NCI-H2171 (cell line): ENCODE measurements at regions not wholly inside any gene's neighbourhood (a gene's known extent, or its start where the extent isn't known, plus 50 kb on each side); places are given as distances from the start of the nearest gene placed in this dataset.

ENCODE experiments used
- DNase-seq: peaks from one replicate; lab custom pipeline; 2025; lab: John Stamatoyannopoulos, UW

DNA sequence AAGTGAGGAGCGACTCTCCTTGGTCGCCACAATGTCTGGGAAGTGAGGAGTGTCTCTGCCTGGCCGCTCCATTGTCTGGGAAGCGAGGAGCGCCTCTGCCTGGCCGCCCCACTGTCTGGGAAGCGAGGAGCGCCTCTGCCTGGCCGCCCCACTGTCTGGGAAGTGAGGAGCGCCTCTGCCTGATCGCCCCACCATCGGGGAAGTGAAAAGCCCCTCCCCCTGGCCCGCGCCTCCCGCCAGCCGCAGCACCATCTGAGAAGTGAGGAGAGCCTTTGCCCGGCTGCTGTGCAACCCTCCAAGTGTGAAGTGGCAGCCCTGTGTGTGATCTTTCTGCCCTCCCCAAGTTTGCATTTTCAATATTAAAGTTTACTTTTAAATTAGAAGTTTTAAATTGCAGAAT, 95.0 kb upstream of the PPP2R5A start:
- no peak for DNase-seq

DNA sequence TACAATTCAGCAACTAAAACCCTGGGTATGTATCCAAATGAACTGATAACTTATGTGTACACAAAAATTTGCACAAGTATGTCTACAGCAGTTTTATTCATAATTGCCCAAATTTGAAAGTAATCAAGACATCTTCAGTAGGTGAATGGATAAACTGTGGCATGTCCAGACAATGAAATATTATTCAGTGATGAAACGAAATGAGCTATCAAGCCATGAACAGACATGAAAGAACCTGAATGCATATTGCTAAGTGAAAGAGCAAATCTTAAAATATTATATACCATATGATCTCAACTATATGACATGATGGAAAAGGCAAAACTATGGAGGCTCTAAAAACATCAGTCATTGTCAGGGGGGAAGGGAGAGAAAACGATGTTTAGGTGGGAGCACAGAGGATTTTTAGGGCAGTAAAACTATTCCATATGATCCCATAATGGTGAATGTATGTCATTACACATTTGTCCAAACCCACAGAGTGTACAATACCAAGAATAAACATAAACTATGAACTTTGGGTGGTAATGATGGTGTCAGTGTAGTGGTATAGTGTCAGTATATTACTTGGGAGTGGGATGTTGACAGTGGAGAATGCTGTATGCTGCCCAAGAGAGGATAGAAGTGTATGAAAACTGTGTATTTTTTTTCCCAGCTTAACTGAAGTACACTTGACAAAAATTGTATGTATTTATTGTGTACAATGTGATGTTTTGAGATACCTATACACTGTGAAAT, 92.8 kb upstream of the PPP2R5A start:
- DNase-seq: no peak

DNA sequence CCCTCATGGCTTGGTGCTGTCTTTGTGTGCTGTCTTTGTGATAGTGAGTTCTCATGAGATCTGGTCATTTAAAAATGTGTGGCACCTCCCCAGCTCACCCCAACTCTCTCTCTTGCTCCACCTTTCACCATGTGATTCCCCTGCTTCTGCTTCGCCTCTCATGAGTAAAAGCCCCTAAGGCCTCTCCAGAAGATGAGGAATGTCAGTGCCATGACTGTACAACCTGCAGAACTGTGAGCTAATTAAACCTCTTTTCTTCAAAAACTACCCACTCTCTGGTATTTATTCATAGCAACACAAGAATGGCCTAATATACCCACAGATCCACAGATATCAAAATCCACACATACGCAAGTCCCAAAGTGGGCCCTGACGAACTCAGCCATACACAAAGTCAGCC, 88.9 kb upstream of the PPP2R5A start:
- DNase-seq: no peak

DNA sequence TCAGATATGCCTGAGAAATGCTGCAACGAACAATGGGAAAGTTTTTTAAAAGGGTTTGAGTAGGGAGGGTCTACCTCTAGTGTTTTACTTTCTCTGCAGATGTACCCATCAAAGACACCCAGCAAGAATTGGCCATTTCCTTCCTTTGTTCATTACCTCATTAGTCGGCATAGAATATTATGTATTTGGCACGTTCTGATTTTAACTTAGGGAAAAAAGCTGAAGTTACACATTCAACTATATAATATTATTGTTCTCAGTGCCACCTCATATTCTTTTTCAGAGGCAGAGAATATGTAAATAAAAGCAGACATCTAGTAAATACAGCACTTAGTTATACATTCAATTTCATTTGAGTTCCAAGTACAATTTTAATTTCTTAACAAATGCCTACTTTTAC, 83.7 kb upstream of the PPP2R5A start:
- no peak for DNase-seq

DNA sequence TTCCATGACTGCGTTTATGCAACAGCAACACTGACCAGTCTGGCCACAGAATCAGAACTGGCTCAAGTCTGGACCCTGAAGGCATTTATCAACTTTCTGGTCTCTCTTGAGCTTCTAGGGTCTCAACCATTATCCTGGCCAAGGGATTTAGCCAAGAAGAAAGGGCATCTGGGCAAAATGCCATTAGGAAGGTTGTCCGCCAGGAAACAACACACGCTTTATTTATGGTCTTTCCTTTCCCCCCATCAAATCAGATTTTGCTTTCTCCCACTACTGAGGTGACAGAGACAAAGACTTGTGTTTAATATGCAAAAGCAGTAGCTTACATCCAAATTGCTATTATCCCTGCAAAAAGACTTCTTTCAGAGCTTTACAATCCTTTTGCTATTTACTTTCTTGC, 81.6 kb upstream of the PPP2R5A start:
- DNase-seq: no peak

DNA sequence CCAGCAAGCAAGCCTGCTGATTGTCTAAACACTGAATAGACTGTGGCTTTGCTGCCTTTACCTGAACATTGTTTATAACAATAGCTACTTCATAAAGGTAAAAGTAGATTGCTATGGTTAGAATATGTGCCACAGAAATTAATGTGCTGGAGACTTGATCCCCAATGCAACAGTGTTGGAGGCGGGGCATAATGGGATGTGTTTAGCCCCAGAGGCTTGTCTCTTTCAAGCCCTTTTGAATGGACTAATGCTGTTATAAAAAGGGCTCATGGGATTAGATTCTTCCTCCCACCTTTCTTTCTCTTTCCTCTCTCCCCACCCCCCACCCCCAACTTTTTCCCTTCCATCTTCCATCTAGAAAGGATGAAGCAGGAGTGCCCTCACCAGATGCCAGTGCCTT, 80.2 kb upstream of the PPP2R5A start:
- no peak for DNase-seq

DNA sequence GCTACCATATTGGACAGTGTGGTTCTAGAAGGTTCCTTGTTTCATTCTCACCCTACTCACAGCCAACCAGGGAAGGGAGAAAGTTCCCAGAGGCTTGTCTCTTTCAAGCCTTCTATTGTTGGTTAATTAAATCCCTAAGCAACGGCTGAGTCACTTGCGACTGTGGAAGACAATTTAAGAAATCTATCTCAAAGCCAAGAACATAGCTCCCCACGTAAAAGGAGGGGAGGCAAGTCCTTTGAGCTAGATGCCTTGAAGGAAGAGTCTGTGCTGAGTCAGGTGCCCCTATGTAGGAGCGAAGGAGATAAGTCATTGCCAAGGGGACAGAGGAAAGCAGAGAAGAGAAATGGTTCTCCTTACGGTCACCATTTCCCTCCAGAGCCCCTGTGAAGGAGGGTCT, 79.4 kb upstream of the PPP2R5A start:
- no peak for DNase-seq

DNA sequence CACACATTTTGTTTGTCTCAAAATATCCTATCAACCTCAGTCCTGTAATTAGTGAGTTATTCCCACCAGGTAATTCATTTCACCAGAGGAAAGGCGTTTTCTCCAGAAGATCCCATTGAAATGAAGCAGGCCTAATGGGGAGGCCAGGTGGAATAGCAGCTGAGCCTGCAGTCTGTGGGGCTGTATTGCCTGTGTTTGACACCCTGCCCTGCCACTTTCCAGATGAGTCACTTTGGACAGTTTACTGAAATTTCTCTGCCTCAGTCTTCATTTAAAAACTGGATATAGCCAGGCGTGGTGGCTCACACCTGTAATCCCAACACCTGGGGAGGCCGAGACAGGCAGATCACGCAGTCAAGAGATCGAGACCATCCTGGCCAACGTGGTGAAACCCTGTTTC, 78.1 kb upstream of the PPP2R5A start:
- DNase-seq: no peak

DNA sequence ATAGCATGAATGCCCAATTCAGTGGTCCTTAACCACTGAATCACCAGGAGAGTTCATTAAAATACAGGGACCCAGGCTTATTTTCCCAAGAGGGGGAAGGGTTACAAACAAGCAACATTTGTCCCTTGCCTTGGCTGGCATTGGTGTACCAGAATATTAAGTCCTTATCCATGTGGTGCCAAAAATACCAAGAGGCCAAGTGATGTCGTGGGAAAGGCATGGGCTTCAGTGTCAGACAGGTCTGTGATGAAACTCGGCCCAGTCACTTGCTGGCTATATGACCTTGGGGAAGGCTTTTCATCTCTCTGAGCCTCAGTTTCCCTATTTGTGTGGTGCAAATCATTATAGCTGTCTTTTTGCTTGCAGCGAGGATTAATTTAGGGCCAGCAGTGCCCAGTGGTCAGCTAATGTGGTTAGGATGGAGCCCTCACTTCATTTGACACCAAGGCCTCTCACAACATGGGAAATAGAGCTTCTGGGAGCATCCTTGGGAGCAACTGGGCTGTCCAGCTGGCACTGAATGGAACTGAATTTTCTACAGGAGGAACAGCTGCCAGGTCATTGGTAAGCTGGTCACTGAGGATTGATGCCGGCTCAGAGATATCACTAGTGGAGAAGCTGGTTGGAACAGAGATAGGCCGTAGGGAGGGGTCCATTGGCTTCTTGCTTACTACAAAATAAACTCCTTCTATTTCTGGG, 77.2 kb upstream of the PPP2R5A start:
- DNase-seq: no peak

DNA sequence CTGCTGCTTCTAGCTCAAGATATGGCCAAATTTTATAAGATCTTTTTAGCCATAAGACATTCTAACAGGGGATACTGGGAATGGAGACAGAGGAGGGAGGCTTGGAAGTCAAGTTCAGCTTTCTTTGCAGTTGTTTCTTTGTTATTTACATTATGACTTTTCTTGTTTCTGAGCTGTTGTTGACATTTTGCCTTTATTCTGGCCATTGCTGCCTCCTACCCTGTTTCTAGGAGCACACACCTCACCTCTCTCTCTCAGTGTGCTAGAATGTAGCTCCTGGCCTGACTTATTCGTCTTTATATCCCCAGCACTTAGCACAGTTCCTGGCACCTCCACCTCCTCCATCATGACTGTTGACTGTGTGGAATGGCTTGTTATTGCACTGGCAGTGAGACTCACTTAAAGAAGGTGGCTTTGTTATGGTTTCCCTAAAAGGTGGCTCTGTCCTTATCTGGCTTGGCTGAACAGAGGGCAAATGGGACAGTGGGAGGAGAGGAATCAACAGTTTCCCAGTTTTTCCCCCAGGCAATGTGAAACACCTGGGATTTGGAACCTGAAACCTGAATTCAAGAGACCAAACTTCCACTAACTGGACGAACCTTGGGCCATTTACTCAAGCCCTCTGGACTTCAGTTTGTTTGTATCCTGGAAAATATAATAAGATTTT, 76.1 kb upstream of the PPP2R5A start:
- DNase-seq: no peak

DNA sequence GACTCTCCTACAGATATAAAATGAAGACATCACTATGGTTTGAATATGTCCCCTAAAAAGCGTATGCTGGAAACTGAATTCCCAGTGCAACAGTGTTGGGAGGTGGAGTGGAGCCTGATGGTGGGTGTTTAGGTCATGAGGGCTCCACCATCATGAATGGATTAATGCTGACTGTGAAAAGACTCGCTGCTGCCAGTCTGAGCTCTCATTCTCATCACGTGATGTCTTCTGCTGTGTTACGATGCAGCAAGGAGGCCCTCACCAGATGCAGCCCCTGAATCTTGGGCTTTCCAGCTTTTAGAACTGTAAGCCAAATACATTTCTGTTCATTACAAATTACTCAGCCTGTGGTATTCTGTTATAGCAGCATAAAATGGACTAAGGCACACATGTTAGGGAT, 73.8 kb upstream of the PPP2R5A start:
- DNase-seq: no peak

DNA sequence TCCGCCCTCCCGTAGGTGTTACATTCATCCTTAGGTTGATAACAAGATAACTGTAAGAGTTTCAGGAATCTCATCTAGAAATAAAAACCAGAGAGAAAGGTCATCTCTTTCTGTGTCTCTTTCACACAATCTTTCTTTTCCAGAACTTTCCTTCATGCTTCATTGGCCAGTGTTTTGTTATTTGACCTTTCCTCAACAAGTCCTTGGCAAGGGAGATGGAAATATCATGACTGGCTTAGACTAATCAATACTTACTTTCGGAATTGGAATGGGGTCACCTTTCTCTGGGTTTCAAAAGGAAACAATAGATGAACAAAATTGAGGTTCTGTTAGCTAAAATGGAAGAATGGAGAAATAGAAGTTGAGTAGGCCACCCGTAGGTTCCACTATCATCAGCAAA, 72.9 kb upstream of the PPP2R5A start:
- no peak for DNase-seq

DNA sequence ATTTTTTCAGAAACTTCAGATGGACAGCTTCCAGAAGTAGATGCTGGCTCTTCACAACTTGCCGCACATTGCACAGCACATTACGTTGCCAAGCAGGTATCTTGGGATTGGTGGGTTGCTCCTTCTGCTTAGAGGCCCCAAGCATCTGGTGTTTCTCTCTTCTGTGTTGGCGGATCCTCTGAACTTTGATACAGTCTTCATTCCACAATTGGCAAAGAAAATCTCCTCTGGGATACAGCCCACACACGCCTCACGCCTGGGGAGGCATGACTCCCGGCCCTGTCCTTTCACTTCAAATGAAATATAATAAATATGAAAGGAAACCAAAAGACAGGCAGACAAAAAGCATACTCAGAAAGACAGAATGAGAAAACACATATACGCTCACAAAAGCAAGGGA, 72.3 kb upstream of the PPP2R5A start:
- DNase-seq: no peak

DNA sequence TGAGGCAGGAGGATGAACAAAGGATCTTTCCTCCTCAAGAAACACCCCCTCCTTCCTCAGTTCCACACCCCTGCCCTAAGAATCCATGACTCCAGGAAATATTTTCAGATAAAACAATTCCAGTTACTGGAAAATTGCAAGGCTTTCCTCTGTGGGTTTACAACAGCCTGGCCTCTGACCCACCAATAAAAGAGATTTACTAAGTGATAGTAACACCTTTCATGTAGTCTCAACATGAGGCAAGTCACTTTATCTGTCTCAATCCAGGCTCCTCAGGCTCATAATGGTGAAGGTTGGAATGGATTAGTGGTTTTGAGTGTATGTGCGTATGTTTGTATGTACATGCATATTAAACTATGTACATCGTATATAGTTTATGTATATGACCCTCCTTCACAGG, 71.4 kb upstream of the PPP2R5A start:
- no peak for DNase-seq

DNA sequence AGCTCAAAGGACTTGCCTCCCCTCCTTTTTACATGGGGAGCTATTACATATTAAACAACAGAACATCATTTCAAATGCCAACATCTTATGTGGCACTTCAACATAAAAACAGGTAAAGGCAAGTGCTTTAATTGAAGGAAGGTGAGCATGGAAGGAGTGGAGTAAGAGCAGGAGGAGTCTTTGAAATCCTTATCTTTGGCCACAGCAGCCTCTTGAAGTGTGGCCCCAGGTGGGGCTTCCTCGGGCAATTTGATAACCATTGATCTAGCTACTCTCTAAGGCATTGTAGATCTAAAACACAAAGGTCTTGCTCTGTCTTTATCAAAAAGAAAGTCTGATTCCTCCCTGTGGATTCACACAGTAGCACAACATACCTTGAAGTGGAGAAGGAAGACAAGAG, 70.9 kb upstream of the PPP2R5A start:
- no peak for DNase-seq

DNA sequence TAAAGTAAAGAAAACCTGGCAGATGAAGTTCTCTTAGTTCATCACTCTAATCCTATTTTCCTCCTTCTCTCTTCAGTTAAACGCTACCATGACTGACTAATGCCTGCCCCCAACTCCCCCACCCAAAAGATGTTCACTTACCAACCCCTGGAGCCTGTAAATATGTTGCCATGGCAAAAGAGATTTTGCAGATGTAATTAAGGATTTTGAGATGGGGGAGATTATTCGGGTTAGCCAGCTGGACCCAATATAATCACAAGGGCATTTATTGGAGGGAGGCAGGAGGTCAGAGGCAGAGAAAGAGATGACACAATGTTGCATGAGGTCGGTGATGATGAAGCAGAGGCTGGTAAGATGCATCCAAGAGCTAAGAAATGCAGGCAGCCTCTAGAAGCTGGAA, 69.3 kb upstream of the PPP2R5A start:
- no peak for DNase-seq

DNA sequence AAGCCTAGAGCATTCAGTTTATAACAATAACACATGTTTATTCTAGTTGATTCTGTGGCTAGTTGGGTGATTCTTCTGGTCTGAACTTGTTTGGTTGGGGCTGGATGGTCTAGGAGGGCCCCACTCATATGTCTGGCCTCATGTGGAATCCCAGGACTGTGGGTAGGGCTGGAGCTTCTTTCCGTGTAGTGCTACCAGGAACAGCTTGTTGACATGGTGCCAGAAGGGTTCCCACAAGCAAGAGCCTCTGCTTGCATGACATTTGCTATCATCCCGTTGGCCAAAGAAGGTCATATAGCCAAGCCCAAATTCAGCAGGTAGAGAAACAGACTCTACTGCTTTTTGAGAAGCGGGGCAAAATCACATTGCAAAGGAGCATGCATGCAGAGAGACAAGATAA, 67.6 kb upstream of the PPP2R5A start:
- no peak for DNase-seq

DNA sequence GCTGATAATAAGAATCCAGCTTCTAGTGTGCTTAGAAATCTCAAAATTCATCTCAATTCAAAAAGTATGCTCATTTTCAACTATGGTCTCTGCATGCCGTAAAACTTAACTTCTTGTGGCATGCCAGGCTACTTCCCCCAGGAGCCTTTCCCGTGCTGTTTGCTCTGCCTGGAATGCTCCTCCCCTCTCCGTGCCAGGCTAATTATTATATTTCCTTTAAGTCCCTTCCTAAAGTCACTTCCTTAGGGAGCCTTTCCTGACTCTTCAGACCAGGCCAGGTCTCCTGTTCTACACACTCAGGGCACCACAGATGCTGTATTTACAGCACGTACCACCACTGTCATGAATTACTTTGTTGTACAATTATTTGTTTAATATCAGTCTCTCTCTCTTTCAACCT, 67.1 kb upstream of the PPP2R5A start:
- DNase-seq: no peak

DNA sequence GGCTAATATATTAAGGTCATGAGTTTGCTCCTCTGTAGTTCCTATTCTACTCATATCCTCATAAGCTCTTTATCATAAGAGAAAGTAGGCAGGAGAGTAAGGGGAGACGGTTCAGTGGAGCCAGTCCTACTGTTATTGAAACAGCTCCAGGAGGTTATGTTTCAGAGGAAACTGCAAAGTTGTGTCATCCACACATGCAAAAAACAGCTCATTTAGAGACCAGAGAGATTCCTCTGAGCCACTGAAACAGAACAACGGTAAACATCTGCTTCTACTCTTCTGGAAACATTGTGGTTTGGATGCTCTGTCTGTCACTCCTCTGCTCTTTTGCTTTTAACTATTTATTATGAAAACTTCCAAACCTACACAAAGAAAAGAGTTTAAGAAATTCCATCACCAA, 66.3 kb upstream of the PPP2R5A start:
- no peak for DNase-seq

DNA sequence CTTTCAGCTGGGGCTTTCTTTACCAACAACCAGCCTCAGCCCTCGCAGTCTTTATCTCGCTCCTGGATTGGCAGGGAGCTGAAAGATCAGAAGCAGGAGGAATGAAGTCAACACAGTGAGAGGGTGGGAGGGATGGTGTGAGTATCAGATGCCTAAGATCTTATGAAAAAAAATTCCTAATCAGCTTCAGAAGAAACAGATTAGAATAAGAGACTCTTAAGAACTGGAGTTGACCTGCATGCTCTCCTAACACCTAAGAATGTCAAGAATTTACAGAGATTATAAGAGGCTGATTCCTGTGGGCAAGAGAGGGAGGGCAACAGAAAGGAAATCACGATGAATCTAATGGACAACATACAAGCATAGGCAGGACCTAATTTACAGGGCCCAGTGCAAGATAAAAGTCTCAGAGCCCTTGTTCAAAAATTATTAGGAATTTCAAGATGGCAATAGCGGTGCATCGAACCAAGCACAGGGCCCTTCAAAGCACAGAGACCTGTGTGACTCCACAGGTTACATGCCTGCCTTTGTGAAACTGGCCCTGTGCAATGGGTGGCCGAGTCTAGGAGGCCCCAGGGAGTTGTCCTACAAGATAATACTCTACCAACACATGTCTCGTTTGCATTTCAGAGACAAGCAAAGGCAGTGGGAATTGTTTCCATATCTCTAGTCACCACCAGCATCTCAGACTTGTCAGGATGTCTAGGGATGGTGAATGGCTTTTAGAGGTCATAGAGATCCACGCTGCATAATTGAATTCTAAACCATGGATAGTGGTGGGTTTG, 65.3 kb upstream of the PPP2R5A start:
- no peak for DNase-seq

DNA sequence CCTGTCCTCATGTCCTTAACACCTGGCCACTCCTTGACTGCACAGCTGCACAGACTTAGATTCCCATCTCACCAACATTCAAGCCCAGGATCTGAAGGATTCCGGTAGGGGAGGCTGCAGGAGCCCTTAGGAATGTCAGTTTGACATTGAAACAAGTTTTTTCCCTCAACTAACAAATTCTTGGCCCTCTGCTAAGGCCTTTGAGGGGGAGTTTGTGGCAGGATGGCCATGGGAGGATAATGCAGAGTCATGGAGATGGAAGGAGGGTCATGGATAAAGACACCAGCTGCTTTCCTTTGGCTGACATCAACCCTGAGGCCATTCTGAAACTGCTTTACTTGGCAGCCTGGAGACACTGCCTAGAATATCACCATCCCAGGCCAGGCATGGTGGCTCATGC, 63.4 kb upstream of the PPP2R5A start:
- DNase-seq: no peak

DNA sequence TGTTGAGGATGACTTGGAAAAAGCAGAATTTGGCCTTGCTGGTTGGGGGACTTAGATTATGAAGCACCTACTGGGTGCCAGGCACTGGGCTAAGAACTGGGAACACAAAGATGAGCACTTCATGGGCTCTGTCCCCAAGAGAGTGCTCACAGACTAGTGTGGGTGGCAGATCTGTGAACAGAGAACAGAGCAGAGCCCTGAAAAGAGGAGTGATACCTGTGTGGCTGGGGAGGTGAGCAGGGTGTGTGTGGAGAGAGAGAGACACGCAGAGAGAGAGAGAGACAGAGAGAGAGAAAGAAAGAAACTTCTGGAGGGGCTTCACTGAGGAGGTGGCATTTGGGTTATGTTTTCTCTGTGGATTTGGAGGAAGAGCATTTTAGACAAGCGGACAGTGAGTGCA, 61.1 kb upstream of the PPP2R5A start:
- no peak for DNase-seq

DNA sequence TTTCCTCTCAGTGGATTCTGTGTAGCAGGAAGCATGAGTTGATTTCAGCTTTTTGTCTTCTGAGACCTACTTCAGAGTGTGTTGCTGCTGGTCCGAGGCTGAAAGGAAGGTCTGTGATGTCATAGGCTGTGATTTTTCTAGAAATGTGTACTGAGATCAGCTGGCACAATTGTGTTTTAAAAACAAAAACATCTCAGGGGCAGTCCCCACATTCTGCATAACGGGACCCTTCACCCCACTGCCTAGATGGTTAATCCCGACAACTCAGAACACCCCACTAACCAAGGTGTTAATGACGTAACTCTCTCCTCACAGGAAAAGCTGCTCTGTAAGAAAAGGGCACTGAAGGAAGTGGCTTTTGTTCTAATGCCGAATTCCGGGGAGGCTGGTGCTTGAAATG, 59.8 kb upstream of the PPP2R5A start:
- DNase-seq: no peak
